Ammon's horn (tissue), 1 donor: ENCODE measurements at regions not wholly inside any gene's neighbourhood (a gene's known extent, or its start where the extent isn't known, plus 50 kb on each side); places are given as distances from the start of the nearest gene placed in this dataset.

ENCODE experiments used
- DNase-seq: peaks from one replicate; pipeline ENCODE4 v3.0.0-alpha.2; 2016; ENCODE audit warnings: low spot score

DNA sequence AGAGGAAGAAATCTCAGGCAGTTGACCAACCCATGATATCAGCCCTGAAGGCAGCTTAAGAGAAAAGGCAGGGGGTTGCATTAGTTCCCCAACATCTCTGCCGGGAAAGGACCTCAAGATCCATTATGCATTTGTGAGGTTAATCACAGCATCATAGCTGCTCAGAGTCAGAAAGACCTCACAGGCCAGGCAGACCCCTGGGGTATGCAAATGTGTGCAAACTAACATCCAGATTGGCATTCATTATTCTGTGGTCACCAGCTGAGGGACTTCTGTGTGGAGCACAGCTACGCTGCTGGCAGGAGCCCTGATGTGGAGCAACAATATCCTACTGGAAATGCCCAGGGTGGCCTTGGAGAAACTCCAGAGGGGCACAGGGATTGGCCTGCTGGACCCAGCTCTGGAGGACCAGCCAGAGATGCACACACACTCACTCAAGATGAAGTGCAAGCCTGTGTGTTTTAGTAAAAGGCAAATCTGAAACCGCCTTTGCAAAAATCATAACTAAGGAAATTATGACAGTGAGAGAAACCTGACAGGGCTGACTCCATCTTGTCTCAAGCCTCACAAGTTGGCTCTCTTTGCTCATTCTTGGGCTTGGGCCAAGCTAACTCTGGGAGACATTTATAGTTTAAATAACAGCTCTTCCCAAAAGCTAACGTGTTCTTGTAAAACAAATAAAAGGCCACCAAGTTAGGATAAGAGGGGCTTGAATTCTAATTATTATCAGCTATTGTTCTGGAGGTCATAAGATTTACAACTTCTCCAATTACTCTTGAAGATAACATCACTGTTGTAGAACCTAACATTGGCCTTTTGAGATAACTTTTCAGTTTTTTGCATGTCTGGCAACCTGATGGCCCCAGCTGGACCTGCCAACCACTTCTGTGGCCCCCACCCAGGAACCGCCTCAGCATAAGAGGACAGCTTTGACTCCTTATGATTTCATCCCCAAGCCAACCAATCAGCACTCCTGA lies 257.1 kb downstream of the UACA start:
- no peak for DNase-seq

DNA sequence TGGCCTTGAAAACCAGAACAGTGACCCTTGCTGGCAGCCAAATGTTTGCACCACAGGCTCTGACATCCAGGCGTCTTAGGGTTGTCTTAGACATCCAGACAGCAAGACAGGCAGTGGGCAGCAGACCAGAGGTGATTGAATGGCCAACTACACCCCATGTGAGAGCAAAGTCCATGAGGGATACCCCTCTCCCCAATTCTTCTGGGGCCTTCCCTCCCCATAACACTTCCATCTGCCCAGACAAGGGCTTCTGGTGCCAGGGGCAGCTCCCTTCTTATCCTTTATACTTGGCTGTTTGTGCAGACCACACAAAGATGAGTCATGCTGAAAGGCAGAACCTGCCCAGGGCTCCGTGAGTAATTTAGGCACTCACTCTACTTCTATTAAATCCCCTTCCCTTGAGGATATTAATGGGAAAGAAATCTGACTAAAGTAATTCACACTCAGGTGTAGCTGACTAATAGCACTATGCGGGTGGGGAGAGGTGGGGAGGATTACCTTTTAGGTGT lies 257.9 kb downstream of the UACA start:
- no peak for DNase-seq

GRCh38 chr15:70504988-70505387 lies 258.4 kb downstream of the UACA start:
- DNase-seq, result no peak

GRCh38 chr15:70504299-70504951 lies 258.9 kb downstream of the UACA start:
- DNase-seq, result peak; percentile 60

DNA sequence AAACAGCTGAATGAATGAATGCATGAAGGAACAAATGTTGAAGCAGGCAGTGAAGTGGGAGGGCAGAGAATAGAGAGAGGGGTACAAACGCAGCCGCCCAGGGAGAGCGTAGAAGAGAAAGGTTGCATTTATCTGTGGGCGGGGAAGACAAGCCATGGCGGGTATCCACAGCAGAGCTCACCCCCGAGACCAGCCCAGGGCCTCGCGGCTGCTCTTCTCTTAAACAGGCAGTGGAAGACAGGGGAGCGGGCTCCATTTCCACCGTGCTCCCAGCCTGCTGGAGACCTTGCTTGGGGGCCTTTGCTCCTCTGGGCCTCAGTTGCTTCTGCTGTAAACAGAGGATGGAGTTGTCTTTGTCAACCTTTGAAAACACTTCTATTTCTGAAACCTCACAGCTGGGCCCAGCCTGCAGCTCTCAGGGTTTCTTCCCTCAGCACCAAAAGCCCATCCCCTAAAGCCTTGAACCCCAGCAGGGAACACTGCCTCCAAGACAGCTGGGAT lies 259.5 kb downstream of the UACA start:
- DNase-seq, result no peak

- DNase-seq, result no peak
Measured at GRCh38 chr15:70503073-70503745, 260.1 kb downstream of the UACA start.

- no peak for DNase-seq
Measured at GRCh38 chr15:70502529-70502928, 260.8 kb downstream of the UACA start.

- DNase-seq, result no peak
Measured at GRCh38 chr15:70501849-70502248, 261.5 kb downstream of the UACA start.

- DNase-seq, result no peak
Measured at GRCh38 chr15:70501121-70501727, 262.1 kb downstream of the UACA start.

DNA sequence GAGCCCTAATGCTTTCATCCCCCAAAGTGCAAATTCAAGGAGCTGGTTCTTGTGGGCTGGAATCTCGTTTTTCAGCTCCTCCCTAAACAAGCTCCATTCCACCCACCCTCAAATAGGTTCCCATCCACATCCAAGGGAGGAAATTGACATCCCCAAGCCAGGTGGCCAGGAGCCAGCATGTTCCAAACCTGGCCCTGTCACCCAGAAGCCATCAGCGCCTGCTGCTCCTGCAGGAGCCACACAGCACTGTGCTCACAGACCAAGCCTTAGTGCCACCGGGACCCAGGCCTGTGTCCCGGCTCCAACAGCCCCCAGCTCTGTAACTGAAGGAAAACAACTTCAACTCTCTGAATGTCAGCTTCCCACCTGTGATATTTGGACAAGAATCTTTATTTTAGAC lies 263.6 kb downstream of the UACA start:
- DNase-seq, result no peak

- no peak for DNase-seq
Measured at GRCh38 chr15:70498096-70498626, 265.2 kb downstream of the UACA start.

GRCh38 chr15:70497661-70498060 lies 265.7 kb downstream of the UACA start:
- DNase-seq, result no peak

DNA sequence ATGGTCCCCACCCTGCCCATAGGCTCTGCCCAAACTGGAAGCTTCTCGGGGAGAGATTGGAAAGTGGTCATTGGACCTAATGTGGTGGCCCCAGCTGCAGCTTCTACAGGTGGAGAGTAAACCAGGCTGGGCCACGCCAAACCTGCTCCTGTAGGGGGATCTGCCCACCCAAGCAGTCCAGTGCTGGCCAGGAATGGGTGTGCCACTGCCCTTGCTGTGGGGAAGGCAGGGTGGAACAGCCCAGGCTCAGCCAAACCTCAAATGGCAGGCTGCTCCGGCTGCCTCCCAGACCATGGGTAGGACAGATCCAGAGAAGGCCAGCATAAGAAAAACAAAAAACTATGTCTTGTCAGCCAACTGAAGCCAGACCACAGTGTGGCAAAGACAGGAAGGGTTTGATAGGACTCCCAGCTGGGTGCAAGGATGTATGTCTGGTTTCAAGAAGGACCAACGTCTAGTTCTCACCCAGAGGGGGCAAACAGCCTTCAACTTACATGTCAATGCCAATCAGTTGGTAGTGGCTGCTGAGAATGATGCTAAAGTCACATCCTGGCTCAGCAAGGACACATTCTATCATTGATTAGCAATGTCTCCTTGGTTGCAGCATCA lies 267.3 kb downstream of the UACA start:
- DNase-seq, result no peak

DNA sequence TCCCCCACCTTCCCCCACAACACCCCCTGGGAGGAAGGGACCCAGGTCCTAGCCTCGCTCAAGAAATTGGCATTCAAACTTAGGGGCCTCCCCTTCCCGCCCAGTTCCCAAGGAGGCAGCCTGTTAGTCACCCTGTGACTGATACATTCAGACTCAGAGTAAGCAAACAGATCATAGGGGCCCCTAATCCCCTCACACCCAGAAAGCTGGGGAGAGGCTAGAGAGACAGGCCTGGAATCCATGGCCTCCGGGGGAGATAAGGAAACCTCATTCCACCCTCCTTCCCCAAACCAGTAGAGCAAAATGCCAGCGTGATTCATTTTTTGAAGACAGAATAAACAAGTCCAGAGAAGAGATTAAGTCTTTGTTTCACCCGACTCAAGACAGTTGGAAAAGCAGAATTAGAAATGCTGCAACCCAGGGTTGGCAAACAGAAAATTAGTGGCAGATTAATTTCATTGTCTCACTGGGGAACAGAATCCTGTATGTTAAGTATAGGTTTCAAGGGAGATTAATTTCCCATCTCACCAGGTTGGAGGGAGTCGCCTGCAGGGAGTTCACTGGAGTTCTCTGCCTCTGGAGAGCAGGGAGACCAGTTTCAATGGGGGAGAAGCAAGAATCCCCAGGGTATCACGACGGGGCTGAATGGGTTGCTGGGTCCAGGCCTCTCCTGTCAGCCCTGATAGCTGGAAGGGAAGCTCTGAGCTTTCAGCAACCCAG lies 268.3 kb downstream of the UACA start:
- no peak for DNase-seq

GRCh38 chr15:70494517-70494851 lies 268.9 kb downstream of the UACA start:
- no peak for DNase-seq

DNA sequence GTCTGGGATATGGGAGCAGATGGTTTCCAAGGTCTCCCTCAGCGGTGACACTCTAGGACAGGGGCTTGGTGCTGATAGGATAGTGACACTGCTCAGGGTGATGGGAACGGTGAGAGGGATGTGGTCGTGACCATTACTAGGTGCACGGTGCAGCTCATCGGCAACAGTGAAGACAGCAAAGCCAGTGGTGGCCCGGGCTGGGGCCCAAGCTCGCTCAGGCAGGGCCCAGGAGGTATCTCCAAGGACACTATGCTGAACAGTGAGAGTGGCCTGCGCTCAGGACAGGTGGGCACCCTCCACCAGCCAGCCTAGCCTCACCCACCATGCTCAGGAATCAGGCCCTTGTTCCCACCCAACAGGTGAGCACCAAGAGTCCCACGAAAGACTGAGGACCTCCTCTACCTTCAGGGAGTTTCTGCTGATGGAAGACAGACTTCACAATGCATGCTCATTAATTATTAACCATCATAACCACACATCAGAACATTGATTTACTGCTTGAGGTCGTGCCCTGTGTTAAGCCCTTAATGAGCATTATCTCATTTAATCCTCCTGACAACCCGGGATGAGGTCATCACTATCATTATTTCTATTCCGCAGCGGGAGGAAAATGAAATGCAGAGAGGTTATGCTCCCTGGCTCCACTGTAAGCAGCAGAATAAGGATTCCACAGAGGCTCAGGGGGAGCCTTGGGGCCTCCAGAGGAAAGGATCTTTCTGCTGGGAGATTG lies 269.4 kb downstream of the UACA start:
- DNase-seq, result no peak

DNA sequence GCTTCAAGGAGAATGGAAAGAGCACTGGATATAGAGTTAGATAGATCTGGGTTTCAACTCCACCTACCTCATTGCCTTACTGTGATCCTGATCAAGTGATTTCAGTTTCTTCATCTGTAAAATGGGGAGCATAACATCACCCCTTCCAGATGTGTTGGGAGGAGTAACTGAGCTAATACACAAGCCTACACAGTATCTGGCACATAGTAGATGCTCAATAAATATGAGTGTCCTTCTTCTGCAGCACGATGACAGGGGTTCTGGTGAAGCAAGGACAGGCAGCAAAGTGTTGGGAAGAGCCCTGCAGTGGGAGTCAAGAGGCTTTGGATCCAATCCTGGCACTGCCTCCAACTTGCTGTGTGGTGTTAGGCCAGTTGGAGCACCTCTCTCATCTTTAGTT lies 270.0 kb downstream of the UACA start:
- no peak for DNase-seq

DNA sequence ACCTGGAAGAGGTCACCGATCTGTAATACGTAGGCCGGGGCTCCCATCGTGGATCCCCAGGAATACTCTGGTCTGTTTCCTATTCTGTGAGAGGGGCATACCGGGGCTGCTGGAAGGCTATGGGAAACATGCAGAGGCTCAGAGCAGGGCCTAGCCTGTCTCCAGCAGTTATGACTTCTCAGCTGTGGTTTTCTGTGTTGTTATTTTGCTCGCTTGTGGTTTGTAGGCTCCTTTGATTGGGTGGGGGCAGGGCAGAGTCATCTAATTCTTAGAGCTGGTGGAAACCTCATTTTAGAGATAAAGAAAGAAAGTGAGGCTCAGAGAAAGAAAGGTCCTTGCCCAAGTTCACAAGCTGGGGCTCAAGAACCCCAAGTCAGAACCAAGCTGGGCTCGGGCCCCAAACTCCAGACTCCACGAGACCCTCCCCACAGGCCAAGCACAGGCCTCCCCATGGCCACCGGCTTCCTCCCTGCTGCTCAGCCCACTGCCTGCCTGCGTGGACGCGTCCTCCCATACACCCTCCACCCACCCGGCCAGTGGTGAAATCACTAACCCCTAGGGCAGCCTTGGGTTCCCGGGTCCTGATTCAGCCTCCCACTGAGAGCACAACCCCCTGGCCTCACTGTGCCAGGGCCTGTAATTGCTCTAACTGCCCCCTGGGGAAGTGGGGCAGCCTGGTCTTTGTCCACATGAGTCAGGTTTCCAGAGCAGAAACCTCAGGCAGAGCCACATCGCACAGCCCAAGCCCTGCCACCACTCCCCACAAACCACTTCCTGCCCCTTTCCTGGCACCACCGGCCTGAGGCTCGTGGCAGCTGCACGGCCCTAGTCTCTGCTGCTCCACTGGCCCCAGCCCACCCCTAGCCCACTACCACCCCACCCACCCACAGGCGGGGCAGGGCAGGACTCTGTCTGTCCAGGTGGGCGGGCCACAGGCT lies 270.8 kb downstream of the UACA start:
- DNase-seq, result peak; percentile 67

DNA sequence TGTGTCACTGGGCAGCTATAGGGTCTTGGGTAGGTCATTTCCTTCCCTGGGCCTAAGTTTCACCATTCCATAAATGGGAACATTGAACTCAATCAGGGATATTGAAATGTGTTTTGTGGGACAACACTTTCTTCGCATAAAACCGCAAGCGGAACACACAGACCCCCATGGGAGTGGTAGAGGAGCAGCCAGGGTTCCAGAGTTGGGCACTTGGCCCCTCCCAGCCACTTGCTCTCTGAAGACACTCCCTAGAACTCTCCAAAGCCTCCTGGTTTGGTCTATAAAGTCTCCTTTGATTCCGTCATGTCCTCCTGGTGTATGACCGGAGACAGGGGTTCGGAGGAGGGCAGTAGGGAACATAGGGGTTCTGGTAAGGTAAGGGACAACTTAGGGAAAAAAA lies 271.7 kb downstream of the UACA start:
- no peak for DNase-seq
